ENCODE measurements at regions not wholly inside any gene's neighbourhood (a gene's known extent, or its start where the extent isn't known, plus 50 kb on each side); places are given as distances from the start of the nearest gene placed in this dataset.

DNA sequence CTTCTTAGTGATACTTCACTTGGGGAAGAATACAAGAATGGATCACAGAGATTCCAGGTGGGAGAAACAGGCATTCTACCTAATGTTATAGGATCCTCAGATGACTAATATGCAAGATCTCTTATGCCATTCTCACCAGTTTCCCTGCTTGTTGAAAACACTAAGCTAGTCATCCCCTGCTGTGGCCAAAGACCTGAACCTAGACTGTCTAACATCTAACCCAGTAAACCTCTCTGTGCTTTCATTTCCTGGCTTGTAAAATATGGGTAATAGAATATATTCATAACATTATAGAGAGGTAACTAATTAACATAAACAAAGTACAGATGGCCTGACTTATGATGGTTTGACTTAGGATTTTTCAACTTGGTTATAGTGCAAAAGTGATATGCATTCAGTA, 776.3 kb downstream of the TUSC7 start:
- Histone ChIP-seq H3K27me3 (no peaks in the 10 kb centered on the region), H3K9me3 (no peaks in the 10 kb centered on the region), H3K27ac (no peak overlapping the region), H3K36me3 (no peaks in the 10 kb centered on the region), H3K4me3 (no peak overlapping the region), H3K4me1 (no peaks in the 10 kb centered on the region)
- intact Hi-C loops (cut with DNase I) = no loop called here
- TF ChIP-seq POLR2A (IDR thresholded peaks at IDR 0.05) (no peak), POLR2AphosphoS5 (IDR thresholded peaks at IDR 0.05; ENCODE audit: insufficient read depth in 1 of 2, low read depth in 1 of 2) (no peak), CTCF (IDR thresholded peaks at IDR 0.05) (no peak)
- no peak for DNase-seq (ENCODE audit: extremely low spot score in 2 of 2)

- intact Hi-C loops (cut with DNase I) = no loop called here
- DNase-seq (ENCODE audit: extremely low spot score in 2 of 2) = no peak
- Histone ChIP-seq H3K4me3 (no peak overlapping the region), H3K27ac (no peak overlapping the region), H3K9me3 (no peaks in the 10 kb centered on the region), H3K36me3 (no peaks in the 10 kb centered on the region), H3K4me1 (no peaks in the 10 kb centered on the region), H3K27me3 (no peaks in the 10 kb centered on the region)
- TF ChIP-seq CTCF (IDR thresholded peaks at IDR 0.05) (no peak), POLR2AphosphoS5 (IDR thresholded peaks at IDR 0.05; ENCODE audit: insufficient read depth in 1 of 2, low read depth in 1 of 2) (no peak), POLR2A (IDR thresholded peaks at IDR 0.05) (no peak)
Measured at GRCh38 chr3:117486719-117487716, 777.4 kb downstream of the TUSC7 start.

DNA sequence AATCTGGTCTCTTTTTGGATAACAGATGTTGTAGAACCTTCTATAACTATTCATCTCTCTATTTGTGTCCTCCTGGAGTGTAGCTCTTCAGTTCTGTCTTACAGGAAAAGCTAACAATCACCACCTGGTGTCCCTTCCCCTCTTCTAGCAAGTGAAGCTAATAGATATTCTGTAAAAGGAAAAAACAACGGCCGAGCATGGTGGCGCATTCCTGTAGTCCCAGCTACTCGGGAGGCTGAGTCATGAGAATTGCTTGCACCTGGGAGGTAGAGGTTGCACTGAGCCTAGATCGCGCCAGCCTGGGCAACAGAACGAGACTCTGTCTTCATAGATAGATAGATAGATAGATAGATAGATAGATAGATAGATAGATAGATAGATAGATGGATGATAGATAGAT, 779.4 kb downstream of the TUSC7 start:
- intact Hi-C loops (cut with DNase I) = no loop called here
- no peak overlapping the region for H3K4me3 ChIP-seq
- TF ChIP-seq POLR2A (IDR thresholded peaks at IDR 0.05) (no peak), CTCF (IDR thresholded peaks at IDR 0.05) (no peak), POLR2AphosphoS5 (IDR thresholded peaks at IDR 0.05; ENCODE audit: insufficient read depth in 1 of 2, low read depth in 1 of 2) (no peak)

DNA sequence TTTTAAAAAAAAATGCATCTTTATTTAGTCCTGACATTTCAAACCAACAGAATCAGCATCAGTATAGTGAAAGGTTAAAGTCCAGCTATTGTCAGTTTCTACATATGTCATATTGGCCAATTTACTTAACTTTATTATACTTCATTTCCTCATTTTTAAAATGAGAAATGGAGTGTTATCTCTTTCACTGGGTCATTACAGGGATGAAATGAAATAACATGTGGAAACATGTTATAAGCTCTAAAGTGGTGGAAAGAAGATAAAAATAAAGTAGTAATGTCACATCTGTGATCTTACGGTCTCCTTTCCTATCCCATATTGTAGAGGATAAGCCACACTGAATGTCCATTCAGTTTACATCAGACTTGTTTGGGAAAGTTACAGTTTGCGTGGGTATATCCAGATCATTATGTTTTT, 780.1 kb downstream of the TUSC7 start:
- DNase-seq (ENCODE audit: extremely low spot score in 2 of 2) = no peak
- no peaks in the 10 kb centered on the region for H3K9me3 ChIP-seq
- no peak for TF ChIP-seq CTCF (IDR thresholded peaks at IDR 0.05)
- TF ChIP-seq POLR2AphosphoS5 (IDR thresholded peaks at IDR 0.05; ENCODE audit: insufficient read depth in 1 of 2, low read depth in 1 of 2) = no peak
- TF ChIP-seq POLR2A (IDR thresholded peaks at IDR 0.05) = no peak
- no peaks in the 10 kb centered on the region for H3K36me3 ChIP-seq
- no peaks in the 10 kb centered on the region for H3K4me1 ChIP-seq
- no peak overlapping the region for H3K27ac ChIP-seq
- H3K4me3 ChIP-seq = no peak overlapping the region
- intact Hi-C loops (cut with DNase I) = no loop called here
- H3K27me3 ChIP-seq = no peaks in the 10 kb centered on the region

More for the DNA sequence above, 779.4 kb downstream of the TUSC7 start:
- Histone ChIP-seq H3K4me1 (no peaks in the 10 kb centered on the region), H3K27me3 (no peaks in the 10 kb centered on the region), H3K27ac (no peak overlapping the region), H3K36me3 (no peaks in the 10 kb centered on the region), H3K9me3 (no peaks in the 10 kb centered on the region)
- no peak for DNase-seq (ENCODE audit: extremely low spot score in 2 of 2)

DNA sequence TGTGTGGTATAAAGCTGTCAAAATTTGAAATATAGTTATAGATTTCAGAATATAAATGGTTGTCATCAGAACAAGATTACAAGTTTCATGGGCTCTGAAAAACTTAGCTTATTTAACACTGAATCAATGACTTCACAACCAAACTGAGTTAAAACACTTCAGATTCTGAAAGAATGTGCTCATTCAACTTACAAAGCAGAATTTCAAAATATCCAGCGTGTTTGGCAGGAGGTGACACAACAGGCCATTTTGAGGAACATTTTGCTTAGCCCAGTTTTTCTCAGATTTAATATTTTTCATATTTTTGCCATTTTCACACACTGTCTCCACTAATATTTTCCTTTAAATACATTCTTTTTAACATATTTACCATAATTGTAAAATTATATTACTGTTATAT, 781.1 kb downstream of the TUSC7 start:
- DNase-seq (ENCODE audit: extremely low spot score in 2 of 2) = no peak
- H3K36me3 ChIP-seq = no peaks in the 10 kb centered on the region
- H3K4me3 ChIP-seq = no peak overlapping the region
- no peak overlapping the region for H3K27ac ChIP-seq
- TF ChIP-seq POLR2A (IDR thresholded peaks at IDR 0.05) = no peak
- no peaks in the 10 kb centered on the region for H3K4me1 ChIP-seq
- intact Hi-C loops (cut with DNase I) = no loop called here
- H3K27me3 ChIP-seq = no peaks in the 10 kb centered on the region
- H3K9me3 ChIP-seq = no peaks in the 10 kb centered on the region
